ENCODE measurements at regions not wholly inside any gene's neighbourhood (a gene's known extent, or its start where the extent isn't known, plus 50 kb on each side); places are given as distances from the start of the nearest gene placed in this dataset.

DNA sequence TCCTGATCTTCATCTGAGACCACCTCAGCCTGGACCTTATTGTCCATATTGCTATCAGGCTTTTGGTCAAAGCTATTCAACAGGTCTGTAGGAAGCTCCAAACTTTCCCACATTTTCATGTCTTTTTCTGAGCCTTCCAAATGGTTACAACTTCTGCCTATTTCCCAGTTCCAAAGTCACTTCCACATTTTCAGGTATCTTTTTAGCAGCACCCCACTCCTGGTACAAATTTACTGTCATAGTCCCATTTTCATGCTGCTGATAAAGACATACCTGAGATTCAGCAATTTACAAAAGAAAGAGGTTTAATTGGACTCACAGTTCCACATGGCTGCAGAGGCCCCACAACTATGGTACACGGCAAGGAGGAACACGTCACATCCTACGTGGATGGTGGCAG is 815.5 kb downstream of the KCNJ2 start:
- Histone ChIP-seq H3K56ac (ENCODE audit: extremely low read depth, insufficient read depth, low read length) (no peak overlapping the region), H3K4ac (ENCODE audit: low read depth, low read length) (no peak overlapping the region), H3K36me3 (ENCODE audit: control insufficient read depth, insufficient read depth, low read length) (no peaks in the 10 kb centered on the region), H3K4me2 (ENCODE audit: low read depth, low read length) (no peak overlapping the region), H3K4me3 (ENCODE audit: insufficient read depth, low read depth, low read length) (no peak overlapping the region), H2BK5ac (ENCODE audit: low read depth, low read length, poor library complexity, severe bottlenecking) (no peak overlapping the region), H2AK5ac (ENCODE audit: low read depth, low read length) (no peak overlapping the region), H4K20me1 (ENCODE audit: insufficient read depth, low read length) (no peaks in the 10 kb centered on the region), H2AFZ (replicated peaks; ENCODE audit: low read length, poor library complexity) (no peak overlapping the region), H3K9me1 (ENCODE audit: insufficient read depth, low read length) (no peaks in the 10 kb centered on the region), H2BK20ac (ENCODE audit: low read depth, low read length) (no peak overlapping the region), H4K5ac (ENCODE audit: low read depth, low read length) (no peak overlapping the region), H3K4me1 (ENCODE audit: control insufficient read depth, insufficient read depth, low read length) (no peaks in the 10 kb centered on the region), H3K14ac (replicated peaks; ENCODE audit: low read depth, low read length) (no peak overlapping the region), H3K79me1 (ENCODE audit: low read depth in 1 of 2, low read length in 2 of 2) (no peaks in the 10 kb centered on the region), H2BK15ac (ENCODE audit: low read depth, low read length) (no peak overlapping the region), H4K8ac (ENCODE audit: low read depth in 2 of 2, low read length in 2 of 2) (no peak overlapping the region), H3K9me3 (ENCODE audit: control insufficient read depth, insufficient read depth, low read length) (peaks cover 7% of the 10 kb centered on the region), H3K27ac (ENCODE audit: insufficient read depth, low read length) (no peak overlapping the region), H3K27me3 (ENCODE audit: control insufficient read depth, insufficient read depth, low read length) (no peaks in the 10 kb centered on the region), H3K18ac (ENCODE audit: low read depth, low read length) (no peak overlapping the region), H3K23ac (ENCODE audit: low read depth, low read length) (no peak overlapping the region), H2AK9ac (replicated peaks; ENCODE audit: low read depth, low read length, poor library complexity) (no peak overlapping the region), H4K91ac (ENCODE audit: insufficient read depth, low read depth, low read length) (no peak overlapping the region), H3K9ac (ENCODE audit: low read depth, low read length) (no peak overlapping the region), H2BK120ac (ENCODE audit: low read depth, low read length) (no peak overlapping the region)
- in situ Hi-C loops (cut with MboI; ENCODE audit: low sequenced_read_pairs): no loop called here
- no peak for DNase-seq
- ChIA-PET CTCF (no interaction called here), POLR2A (ENCODE audit: unreplicated experiment) (no interaction called here)
- WGBS, 2 experiments (ENCODE audit: extremely low coverage in 2 of 2, insufficient read length in 1 of 2): no CpG with 5 or more reads among the region's 3 CpGs
- no TSS peak for BruUV-seq (replicated peaks)
- dilution Hi-C loops (cut with HindIII; ENCODE audit: low sequenced_read_pairs, unreplicated experiment): no loop called here
- intact Hi-C loops (cut with micrococcal nuclease): no loop called here
- TF ChIP-seq, protein P1, sequence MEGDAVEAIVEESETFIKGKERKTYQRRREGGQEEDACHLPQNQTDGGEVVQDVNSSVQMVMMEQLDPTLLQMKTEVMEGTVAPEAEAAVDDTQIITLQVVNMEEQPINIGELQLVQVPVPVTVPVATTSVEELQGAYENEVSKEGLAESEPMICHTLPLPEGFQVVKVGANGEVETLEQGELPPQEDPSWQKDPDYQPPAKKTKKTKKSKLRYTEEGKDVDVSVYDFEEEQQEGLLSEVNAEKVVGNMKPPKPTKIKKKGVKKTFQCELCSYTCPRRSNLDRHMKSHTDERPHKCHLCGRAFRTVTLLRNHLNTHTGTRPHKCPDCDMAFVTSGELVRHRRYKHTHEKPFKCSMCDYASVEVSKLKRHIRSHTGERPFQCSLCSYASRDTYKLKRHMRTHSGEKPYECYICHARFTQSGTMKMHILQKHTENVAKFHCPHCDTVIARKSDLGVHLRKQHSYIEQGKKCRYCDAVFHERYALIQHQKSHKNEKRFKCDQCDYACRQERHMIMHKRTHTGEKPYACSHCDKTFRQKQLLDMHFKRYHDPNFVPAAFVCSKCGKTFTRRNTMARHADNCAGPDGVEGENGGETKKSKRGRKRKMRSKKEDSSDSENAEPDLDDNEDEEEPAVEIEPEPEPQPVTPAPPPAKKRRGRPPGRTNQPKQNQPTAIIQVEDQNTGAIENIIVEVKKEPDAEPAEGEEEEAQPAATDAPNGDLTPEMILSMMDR (conservative IDR thresholded peaks at IDR 0.05; ENCODE audit: low read depth, low read length): no peak
- TF ChIP-seq POLR2A (IDR thresholded peaks at IDR 0.05; ENCODE audit: low read depth, low read length) (no peak), MAZ (IDR thresholded peaks at IDR 0.05; ENCODE audit: borderline replicate concordance, low read depth, low read length) (no peak), MXI1 (IDR thresholded peaks at IDR 0.05; ENCODE audit: borderline replicate concordance, low read depth, low read length) (no peak), MAFK (IDR thresholded peaks at IDR 0.05; ENCODE audit: low read depth, low read length) (no peak)
- ATAC-seq (ENCODE audit: low read depth): no peak

All from IMR-90 (cell line).